Stimulated activated CD4-positive, alpha-beta T cell treated with anti-CD3 and anti-CD28 coated beads, TNF-alpha, amount 100 ng/mL, for 24 hours (primary cell): ENCODE measurements at regions not wholly inside any gene's neighbourhood (a gene's known extent, or its start where the extent isn't known, plus 50 kb on each side); places are given as distances from the start of the nearest gene placed in this dataset.
A peak's percentile ranks its signal among the peaks of the same experiment; 100 is the strongest.
"Not testable (repeated sequence)": the region's sequence is repeated elsewhere in the genome, so short reads cannot be mapped to it uniquely, and the experiment has no call there.

Experiments
- DNase-seq, 3 experiments: peaks; one replicate each; pipeline ENCODE4 v3.0.0-alpha.2; 2020; ENCODE audit warnings: low read depth in 3 of 3

DNA sequence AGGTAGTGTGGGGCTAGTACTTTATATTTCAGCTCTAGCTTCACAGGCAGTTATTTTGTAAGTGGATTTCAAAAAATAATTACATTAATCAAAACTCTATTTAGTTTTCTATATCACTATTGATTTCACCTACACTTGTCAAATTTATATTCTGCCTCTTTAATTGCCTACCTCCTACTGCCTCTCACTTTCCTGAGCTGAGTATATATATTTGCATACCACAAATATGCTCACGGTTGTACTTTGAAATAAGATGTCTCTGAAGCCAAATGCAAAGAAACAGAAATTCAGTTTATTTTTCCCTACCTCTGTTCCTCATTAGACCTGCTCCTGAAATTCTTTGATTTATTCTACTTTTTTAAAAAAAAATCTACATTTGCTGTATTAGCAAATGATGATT is 309.3 kb upstream of the TGFBR2 start:
- no peak for DNase-seq

DNA sequence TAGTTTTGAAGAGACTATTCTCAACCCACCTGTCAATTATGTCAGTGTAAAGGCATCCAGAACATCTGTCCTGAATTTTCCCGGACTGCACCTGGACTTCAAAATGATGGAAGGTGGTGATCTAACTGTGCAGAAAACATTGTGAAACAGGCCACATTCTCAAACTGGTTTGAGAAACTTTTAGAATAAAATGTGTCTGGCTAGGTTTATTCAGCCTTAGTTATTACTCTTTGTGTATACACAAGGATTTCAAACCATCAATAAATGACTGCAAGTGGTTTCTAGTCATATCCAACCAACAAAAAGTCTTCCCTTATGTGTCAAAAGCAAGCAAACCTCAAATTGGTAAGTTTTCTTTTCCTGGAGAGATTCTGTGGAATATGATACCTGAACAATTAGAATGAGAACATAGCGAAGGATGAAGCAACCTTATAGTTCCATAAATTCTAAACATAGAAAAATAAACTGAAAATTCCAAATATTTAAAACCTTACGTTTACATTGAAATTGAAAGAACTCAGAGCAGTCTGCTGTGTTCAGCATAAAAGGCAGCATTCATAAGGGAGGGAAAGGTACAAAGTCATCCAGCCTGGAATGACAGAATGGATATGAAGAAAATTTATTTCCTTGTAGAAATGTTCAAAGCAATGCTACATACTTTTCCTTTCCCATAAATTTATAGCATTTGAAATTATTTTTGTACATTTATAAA is 306.6 kb upstream of the TGFBR2 start:
- DNase-seq: no peak

DNA sequence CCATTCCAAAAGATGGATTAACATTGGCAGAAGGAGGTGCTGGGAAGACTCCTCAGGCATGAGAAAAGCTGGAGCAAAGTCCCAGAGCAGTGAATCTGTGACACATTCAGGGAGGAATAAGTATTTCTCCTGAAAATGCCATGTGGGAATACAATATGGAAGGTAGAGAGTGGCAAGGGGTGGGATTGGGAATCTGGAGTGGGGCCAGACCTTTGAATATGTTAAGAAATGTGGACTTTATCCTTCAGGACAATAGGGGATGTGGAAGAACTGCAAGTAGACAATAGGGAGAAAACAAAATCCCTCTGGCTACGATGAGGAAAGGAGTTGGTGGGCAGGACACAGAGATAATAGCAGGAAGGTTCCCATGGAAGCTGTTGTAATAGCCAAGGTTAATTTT is 305.6 kb upstream of the TGFBR2 start:
- DNase-seq: no peak

DNA sequence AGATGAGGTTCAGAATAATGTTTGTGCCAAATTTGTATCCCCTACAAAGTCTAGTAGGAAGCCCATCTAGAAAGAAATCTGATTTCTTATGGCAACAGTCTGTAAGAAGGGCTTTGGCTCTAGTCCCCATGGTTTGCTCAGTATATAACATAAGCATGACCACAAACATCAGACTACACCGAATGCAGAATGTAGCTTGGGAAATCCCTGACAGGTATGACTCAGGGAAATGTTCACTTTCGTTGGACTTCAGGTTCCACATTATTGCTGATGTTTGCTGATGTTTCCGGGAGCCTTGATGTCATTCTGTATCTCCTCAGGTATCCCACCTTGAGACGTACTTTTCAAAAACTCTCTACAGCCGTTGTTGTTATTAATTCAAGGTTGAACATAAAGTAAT is 304.4 kb upstream of the TGFBR2 start:
- DNase-seq: no peak

DNA sequence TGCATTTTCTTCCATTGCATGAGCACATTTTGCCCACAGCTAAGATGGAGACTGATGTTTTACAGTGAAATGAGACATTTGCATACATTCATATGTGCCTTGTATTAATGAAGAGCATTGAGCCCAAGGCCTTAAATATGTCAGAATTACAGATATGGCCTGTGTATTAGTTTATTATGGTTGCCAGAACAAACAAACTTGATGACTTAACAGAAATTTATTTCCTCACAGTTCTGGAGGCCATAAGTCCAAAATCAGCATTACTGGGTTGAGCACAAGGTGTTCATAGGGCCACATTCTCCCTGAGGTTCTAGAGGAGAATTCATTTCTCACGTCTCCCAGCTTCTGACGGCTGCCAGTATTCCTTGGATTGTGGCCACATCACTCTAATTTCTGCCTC is 302.6 kb upstream of the TGFBR2 start:
- no peak for DNase-seq

DNA sequence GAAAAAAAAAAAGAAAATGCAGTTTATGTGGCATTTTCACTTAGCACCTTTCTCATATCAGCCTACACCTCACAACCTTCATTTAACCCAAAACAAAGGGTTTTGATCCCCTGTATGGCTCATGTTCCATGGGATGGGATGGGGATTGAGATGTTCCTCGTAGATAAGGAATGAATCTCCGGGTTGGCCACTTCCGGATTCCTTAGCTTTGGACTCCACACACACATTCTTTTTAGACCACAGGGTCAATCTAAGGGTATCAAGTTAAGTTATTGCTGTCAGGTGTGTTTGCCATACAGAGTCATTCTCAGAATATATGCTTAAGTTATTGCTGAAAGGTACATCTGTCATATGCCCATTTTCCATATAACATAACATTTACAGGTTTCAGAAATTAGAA is 301.4 kb upstream of the TGFBR2 start:
- no peak for DNase-seq

DNA sequence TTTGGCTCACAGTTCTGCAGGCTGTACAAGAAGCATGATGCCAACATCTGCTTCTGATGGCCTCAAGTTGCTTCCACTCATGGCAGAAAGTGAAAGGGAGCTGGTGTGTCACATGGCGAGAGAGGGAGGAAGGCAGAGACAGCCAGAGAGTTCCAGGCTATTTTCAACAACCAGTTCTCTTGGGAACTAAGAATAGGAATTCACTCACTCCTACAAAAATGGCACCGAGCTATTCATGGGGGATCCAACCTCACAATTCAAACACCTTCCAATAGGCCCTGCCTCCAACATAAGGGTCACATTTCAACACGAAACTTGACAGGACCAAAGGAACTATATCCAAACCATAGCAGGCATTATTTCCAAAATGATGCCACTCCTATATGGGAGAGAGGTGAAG is 299.5 kb upstream of the TGFBR2 start:
- DNase-seq: no peak

DNA sequence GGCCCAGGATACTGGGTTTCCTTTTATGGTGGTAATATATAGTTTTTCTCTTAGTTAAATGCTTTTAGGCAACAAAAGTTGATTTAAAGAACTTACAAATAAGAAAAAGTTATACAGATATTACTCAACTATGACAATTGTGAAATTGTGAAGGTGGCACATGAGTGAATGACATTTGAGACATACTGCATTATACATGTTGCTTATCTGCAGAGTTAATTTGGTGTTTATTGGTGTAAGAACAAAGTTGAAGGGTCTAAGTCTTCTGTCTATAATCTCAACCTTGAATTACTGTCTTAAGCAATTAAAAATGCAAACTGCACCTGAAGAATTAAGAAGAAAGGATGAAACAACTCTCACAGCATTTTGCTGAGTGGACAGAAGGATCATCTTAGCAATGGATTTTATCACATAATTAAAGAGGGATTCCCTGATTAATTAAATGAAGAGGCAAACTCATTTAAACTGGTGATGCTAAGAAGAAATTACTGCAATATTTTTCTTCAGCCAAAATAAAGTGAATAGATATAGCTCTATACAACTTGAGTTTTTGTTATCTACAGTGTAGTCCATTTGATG is 298.9 kb upstream of the TGFBR2 start:
- DNase-seq: no peak

DNA sequence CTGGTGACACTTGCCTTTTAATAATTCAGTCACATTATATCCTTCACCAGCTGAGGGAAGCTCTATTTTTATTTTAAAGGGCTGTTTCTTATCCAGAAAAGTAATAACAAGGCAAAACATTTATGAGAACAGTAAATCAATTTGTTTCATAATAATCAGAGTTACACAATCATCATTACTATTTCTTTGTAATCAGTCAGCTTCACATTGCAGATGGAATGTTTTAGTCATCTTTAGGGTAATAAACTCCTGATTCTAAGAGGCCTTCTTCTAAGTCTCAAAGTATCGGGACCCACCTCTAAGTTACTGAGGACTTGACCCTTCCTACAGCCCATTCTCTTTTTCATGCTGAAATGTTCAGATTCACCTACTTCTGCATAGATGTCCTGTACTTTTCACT is 298.3 kb upstream of the TGFBR2 start:
- DNase-seq: no peak

DNA sequence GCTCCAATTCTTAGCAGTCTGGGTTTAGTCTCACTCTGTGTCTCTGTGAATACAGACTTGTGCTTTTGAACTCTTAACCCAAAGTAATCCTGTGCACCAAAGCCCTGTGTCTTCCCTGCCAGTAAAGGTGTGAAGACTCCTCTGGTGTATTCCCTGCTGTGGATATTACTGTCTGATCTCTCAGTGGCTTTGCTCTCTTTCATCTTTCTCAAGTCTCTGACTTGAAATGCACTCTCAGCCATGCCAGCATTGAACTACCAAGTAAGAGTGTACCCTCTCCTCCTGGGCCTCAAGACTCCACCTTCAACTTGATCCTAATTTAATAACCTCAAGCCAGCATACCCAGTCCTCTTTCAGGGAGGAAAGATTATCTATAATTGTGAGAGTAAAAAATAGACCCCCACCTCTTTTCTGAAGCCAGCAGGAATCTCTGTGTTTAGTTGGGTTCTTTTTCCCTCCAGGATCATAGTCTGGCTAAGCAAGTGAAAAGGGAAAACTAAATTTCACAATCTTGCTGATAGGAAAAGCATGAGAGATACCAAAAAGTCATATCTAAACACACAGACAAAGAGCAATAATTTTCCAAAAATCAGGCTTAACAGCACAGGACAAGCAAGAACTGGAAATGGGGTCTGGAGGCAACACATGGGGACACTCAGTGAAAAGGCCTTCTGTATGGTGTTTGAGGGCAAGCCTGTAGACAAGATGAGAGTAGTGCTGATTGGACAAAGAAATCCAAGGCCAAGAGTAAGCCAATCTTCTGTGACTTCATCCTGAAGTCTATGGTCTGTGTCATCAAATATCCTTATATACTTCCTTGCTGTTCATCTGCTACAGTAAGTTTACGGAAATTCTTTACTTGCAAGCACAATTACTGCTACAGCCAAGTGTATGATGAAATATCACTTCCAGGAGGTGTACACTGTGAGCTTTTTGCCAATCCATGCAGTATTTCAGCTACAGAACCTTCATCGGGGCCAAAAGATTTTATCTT is 296.1 kb upstream of the TGFBR2 start:
- no peak for DNase-seq

DNA sequence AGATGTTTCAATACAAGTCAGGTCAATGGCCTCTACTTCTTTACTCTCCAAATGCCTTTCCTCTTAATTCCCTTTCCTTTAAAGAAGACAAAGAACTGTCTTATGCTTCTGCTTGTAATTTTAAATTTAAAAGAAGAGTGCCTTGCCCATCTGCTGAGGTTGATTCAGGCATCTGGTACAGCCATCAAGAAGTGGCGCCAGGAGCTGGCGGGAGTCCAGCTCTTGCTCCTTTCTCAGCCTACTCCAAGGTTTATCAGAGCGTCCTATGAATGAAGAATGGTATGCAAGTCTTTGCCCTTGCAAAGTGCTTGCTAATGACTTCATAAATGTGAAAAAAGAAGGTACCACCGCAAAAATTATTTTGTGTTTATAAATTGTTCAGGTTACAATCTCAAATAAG is 294.6 kb upstream of the TGFBR2 start:
- no peak for DNase-seq

DNA sequence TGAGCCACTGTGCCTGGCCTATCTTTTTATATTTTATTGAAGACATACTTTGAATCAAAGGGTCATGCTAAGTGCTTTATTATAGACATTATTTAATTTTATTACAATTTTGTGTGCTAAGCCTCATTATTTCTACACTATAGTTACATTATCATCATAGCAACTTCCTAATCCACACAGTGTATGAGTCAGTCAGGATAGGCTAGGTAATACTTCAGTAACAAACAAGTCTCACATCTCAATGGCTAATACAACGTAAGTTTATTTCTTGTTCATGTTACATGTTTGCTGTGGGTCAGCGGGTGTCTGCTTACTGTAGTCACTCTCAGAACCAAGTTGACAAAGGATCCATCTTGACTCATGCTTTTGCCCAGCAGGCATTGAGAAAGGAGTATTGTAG is 292.6 kb upstream of the TGFBR2 start:
- DNase-seq: no peak

DNA sequence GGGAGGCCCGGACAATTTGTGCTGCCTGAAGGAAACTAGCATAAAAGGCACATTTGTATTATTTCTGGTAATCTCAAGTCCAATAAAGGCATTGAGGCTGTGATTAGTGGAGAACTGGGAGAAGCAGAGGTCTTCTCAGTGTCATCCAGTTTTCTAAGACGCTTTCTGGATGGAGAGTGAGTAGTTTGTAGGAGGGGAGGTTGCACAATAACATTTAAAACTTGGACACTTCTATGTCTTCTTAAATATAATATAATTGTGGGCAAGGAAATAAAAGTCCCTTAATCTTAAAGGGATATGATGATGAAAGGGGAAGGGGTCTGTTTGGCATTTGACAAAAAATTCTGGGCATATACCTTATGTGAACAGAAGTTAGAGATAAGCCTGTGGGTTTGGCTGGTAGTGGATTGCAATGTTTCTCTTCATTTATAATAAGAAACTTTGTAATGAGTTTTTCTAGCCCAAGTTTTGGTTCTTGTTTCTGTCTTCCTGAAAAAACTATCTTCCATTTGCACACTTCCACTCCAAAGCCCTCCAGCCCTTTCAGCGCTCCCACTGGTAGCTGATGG is 291.6 kb upstream of the TGFBR2 start:
- DNase-seq: no peak

DNA sequence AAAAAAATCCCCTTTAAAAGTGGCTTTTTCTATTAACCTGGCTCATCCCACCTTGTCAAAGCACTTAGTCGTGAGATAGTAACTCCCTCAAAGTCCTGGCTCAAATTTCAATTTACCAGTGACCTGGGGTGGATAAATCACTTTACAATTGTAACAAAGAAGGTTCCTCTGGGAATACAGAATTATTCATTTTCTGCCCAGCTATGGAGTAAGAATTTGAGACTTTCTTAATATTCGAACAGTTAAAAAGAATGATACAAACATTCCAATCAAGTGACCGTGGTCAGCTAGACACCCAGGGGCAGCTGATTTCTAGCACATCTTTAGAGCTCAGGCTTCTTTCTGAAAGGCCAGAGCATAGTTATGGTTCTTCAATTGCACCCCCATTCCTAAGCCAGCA is 291.0 kb upstream of the TGFBR2 start:
- DNase-seq: no peak

DNA sequence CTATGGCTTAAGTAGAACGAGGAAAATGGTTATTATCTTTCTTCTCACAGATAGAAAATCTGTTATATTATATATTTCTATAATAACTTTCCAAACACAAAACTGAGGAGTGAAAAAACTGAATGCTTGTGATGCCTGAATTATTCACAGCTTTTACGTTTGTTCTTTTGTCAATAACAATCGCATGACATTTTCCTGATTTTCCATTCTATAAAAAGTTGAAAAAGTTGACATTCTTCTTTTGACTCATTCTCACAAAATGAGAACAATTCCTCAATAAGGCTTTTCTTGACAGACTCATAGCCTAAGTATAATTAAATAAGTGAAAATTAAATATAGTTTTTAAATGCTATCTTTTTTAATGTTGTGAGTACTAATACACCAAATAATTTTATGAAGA is 288.8 kb upstream of the TGFBR2 start:
- DNase-seq: no peak

DNA sequence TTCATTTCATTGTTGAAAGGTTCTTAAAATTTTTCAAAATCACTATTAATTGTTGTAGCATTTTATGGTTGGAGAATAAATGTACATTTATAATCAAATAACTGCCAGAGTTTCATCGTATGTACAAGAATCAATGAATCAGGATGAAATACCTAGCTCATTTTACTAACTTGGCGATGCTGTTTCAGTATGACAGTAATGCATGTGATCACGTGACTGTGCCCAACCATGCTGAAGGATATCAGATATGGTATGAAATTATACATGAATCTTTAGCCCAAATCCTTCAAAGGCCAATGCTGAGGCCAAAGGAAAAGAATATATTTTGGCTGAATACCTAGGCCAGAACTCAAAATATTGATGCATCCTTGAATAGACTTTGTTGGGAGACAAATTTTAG is 288.3 kb upstream of the TGFBR2 start:
- DNase-seq: no peak

DNA sequence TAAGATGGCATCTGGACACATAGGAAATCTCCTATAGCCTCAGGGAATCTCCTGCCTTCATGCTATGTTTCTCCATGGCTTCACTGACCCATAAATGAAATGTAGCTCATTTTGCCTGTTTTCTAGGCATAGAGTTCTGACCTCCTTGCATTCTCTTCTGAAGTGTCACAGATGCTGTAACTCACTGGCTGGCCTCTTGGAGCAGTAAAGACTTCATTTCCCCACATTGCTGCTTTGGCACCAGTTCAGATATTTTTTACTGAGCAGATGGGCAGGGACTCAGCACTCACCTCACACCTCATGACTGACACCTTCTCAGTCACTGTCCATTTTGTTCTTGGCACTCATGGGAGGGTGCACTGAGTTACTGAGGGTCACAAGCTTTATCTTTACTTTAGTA is 286.7 kb upstream of the TGFBR2 start:
- DNase-seq: peak in 2 of 3 experiments; percentile 9 to 12

DNA sequence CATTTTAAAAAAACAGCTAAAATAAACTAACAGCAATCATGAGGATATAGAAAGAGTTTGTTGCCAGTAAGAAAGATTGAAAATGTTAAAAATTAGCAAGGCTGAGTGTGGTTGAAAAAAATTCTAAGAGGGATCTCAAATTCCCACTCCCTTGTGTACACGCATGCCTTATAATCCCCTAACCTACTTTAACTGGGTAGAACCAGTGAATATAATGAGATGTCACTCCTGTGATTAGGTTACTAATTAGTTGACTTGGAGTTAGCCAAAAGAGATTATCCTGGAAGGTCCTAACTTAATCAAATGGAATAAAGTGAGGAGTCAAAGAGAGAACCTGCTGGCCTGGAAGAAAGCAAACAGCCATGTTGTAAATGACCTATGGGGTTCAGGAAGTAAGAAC is 286.0 kb upstream of the TGFBR2 start:
- DNase-seq: no peak

DNA sequence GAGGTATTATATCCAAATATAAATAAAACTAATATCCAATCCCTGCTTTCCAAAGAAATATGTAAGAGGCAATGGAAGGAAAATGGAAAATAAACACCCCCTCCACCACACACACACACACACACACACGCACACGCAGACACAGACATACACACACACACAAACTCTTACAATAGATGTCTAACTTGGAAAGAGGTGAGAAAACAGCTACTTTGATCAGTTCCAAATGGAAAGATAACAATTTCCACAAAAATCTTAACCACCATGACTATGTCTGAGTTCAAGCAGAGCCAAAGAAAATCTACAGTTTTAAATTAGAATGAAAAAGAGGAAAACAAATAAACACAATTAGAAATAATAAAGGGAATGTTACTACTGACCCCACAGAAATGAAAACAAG is 285.3 kb upstream of the TGFBR2 start:
- DNase-seq: no peak

DNA sequence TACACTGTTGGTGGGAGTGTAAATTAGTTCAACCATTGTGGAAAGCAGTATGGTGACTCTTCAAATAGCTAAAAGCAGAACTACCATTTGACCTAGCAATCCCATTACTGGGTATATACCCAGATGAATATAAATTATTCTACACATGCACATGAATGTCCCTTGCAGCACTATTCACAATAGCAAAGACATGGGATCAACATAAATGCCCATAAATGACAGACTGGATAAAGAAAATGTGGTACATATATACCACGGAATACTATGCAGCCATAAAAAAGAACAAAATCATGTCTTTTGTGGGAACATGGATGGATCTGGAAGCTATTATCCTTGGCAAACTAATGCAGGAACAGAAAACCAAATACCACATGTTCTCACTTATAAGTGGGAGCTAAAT is 282.8 kb upstream of the TGFBR2 start:
- DNase-seq: not testable (repeated sequence)

DNA sequence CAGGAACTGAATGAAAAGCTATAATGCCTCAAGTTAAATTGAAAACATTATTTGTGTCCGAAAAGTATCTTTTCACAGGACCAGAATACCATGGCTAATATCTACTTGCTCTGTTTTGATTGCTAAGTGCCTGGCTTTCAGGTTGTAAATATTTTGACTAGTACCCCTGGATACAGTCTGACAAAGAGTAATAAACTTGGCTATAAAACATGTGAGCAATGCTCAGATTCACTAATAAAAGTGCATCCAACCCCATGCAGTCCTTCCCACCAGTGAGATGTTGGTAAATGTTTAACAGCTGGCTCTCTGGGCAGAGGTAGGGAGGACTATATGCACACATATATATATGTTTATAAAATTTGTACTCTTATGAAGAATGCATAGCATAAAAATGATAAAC is 281.8 kb upstream of the TGFBR2 start:
- DNase-seq: no peak

DNA sequence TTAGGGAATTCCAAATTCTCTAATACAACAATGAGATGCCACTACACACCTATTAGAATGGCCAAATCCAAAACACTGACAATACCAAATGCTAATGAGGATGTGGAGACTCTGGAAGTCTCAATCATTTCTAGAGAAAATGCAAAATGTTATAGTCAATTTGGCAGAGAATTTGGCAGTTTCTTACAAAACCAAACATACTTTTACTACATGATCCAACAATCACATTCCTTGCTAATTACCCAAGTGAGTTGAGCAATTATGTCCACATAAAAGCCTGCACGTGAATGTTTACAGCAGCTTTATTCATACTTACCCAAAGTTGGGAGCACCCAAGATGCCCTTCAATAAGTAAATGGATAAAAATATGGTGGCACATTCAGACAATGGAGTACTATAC is 278.4 kb upstream of the TGFBR2 start:
- not testable (repeated sequence) for DNase-seq
